IPS-20b (cell line): ENCODE measurements at regions not wholly inside any gene's neighbourhood (a gene's known extent, or its start where the extent isn't known, plus 50 kb on each side); places are given as distances from the start of the nearest gene placed in this dataset.

Source experiments
- H3K27ac ChIP-seq: one replicate; pipeline ENCODE4 v1.5.1; 2013; ENCODE audit warnings: low read length
- H3K27me3 ChIP-seq: 2 replicates; pipeline ENCODE4 v1.6.1; 2013; ENCODE audit warnings: mild to moderate bottlenecking, low read length, inconsistent platforms; ENCODE audit not compliant: insufficient read depth
- H3K36me3 ChIP-seq: 2 replicates; pipeline ENCODE4 v1.6.1; 2013; ENCODE audit warnings: low read depth, mild to moderate bottlenecking, inconsistent platforms, low read length, moderate library complexity; ENCODE audit not compliant: insufficient read depth
- H3K4me1 ChIP-seq: 2 replicates; pipeline ENCODE4 v1.6.1; 2013; ENCODE audit warnings: mild to moderate bottlenecking, control low read depth, inconsistent platforms, low read length, moderate library complexity; ENCODE audit not compliant: insufficient read depth
- H3K4me3 ChIP-seq: 2 replicates; pipeline ENCODE4 v1.5.1; 2013; ENCODE audit warnings: mild to moderate bottlenecking, low read length, inconsistent platforms
- H3K9ac ChIP-seq: 2 replicates; pipeline ENCODE4 v1.6.1; 2013; ENCODE audit warnings: low read depth, mild to moderate bottlenecking, inconsistent platforms, low read length, moderate library complexity
- H3K9me3 ChIP-seq: 2 replicates; pipeline ENCODE4 v1.6.1; 2013; ENCODE audit warnings: mild to moderate bottlenecking, low read depth, low read length, inconsistent platforms; ENCODE audit not compliant: insufficient read depth

DNA sequence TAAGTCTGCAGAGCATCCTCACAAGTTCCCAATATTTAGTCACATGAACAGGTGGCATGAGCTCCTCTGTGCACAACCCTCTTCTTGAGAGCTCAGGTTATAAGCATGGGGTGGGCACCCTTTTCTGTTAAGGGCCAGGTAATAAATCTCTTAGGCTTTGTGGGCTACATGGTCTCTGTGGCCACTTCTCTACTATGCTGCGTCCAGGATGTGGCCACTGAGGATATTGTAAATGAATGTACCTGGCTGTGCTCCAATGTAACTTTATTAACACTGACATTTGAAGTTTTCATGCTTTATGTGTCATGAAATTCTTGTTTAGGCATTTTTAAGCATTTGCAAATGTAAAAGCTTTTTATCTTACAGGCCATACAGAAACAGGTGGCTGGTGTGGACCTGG lies 116.8 kb upstream of the ST6GAL2 start:
- Histone ChIP-seq H3K36me3 (no peaks in the 10 kb centered on the region), H3K27me3 (no peaks in the 10 kb centered on the region), H3K4me1 (no peaks in the 10 kb centered on the region), H3K9ac (no peak overlapping the region), H3K27ac (no peak overlapping the region), H3K9me3 (no peaks in the 10 kb centered on the region), H3K4me3 (no peak overlapping the region)

GRCh38 chr2:107005853-107006252 lies 119.9 kb upstream of the ST6GAL2 start:
- no peaks in the 10 kb centered on the region for H3K9me3 ChIP-seq
- no peaks in the 10 kb centered on the region for H3K4me1 ChIP-seq
- no peak overlapping the region for H3K27ac ChIP-seq
- H3K36me3 ChIP-seq = no peaks in the 10 kb centered on the region
- H3K27me3 ChIP-seq = no peaks in the 10 kb centered on the region
- H3K9ac ChIP-seq = no peak overlapping the region
- no peak overlapping the region for H3K4me3 ChIP-seq

DNA sequence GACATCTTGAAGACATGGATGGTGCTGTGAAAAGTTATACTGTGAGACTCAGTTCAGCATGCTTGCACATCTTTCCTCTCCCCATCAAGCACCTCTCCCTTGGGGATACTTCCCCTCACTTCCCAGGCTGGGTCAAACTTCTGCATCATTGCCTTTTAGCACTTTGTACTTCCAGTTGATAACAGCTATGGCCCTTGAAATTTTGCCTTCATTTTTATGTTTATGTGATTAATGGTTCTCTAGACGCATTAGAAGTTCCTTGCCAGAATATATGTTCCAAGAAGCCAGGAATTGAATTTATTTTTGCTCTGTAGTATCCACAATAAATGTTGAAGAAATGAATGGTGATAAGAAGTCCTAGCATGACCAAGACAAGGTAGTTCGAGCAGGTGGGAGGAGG lies 120.9 kb upstream of the ST6GAL2 start:
- no peaks in the 10 kb centered on the region for H3K36me3 ChIP-seq
- H3K27ac ChIP-seq = no peak overlapping the region

DNA sequence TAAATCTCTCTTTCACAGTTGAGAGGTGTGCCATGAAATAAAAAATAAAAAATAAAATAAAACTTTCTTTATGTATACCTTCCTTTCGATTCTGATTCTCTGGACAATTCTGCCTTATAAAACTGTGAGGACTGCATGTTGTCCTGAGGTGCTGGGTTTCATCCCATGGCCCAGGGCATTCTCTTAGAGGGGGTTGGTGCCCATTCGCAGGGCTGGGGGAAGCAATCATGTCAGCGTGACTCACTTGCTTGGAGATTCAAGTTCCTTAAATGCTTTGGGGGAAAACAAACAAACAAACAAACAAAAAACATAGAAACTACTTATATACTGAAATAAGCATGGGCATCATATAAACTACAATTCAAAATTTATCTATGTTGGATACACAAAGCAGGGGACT lies 122.0 kb upstream of the ST6GAL2 start:
- H3K4me3 ChIP-seq = no peak overlapping the region
- no peaks in the 10 kb centered on the region for H3K9me3 ChIP-seq
- H3K36me3 ChIP-seq = no peaks in the 10 kb centered on the region
- H3K27ac ChIP-seq = no peak overlapping the region
- H3K4me1 ChIP-seq = no peaks in the 10 kb centered on the region
- no peaks in the 10 kb centered on the region for H3K27me3 ChIP-seq
- H3K9ac ChIP-seq = no peak overlapping the region

More for the DNA sequence above, 120.9 kb upstream of the ST6GAL2 start:
- H3K9ac ChIP-seq = no peak overlapping the region
- H3K4me1 ChIP-seq = no peaks in the 10 kb centered on the region
- no peak overlapping the region for H3K4me3 ChIP-seq
- H3K27me3 ChIP-seq = no peaks in the 10 kb centered on the region
- no peaks in the 10 kb centered on the region for H3K9me3 ChIP-seq

GRCh38 chr2:107008843-107009242 lies 122.9 kb upstream of the ST6GAL2 start:
- Histone ChIP-seq H3K36me3 (no peaks in the 10 kb centered on the region), H3K27ac (no peak overlapping the region), H3K9ac (no peak overlapping the region), H3K9me3 (no peaks in the 10 kb centered on the region), H3K4me3 (no peak overlapping the region), H3K27me3 (no peaks in the 10 kb centered on the region), H3K4me1 (no peaks in the 10 kb centered on the region)

- Histone ChIP-seq H3K36me3 (no peaks in the 10 kb centered on the region), H3K27me3 (no peaks in the 10 kb centered on the region), H3K4me1 (no peaks in the 10 kb centered on the region), H3K4me3 (no peak overlapping the region), H3K9me3 (no peaks in the 10 kb centered on the region), H3K27ac (no peak overlapping the region), H3K9ac (no peak overlapping the region)
Measured at GRCh38 chr2:107009275-107009674, 123.3 kb upstream of the ST6GAL2 start.

GRCh38 chr2:107012714-107013306 lies 126.8 kb upstream of the ST6GAL2 start:
- Histone ChIP-seq H3K27ac (no peak overlapping the region), H3K9ac (no peak overlapping the region), H3K36me3 (no peaks in the 10 kb centered on the region), H3K4me3 (no peak overlapping the region), H3K9me3 (no peaks in the 10 kb centered on the region), H3K4me1 (no peaks in the 10 kb centered on the region), H3K27me3 (no peaks in the 10 kb centered on the region)

DNA sequence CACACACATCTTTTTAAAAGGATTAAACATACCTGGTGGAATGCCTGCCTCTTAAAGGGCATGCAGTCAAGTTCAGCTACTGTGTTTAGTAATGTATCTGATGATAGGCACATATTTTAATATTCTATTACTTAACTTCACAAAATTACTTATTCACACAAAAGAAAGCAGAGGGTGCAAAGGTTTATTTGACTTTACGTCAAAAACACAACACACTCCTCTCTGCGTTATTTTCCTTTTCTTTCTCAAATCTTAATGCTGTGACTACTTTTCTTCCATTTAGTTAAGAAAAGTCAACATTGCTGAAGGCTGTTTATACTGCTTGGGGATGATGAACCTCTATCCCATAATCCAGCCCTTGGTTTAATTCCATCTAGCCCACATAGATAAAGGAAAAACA lies 127.9 kb upstream of the ST6GAL2 start:
- no peaks in the 10 kb centered on the region for H3K9me3 ChIP-seq
- no peak overlapping the region for H3K4me3 ChIP-seq
- H3K27me3 ChIP-seq = no peaks in the 10 kb centered on the region
- no peak overlapping the region for H3K9ac ChIP-seq
- no peak overlapping the region for H3K27ac ChIP-seq
- H3K4me1 ChIP-seq = no peaks in the 10 kb centered on the region
- no peaks in the 10 kb centered on the region for H3K36me3 ChIP-seq

GRCh38 chr2:107018366-107018765 lies 132.4 kb upstream of the ST6GAL2 start:
- Histone ChIP-seq H3K27me3 (no peaks in the 10 kb centered on the region), H3K27ac (no peak overlapping the region)

DNA sequence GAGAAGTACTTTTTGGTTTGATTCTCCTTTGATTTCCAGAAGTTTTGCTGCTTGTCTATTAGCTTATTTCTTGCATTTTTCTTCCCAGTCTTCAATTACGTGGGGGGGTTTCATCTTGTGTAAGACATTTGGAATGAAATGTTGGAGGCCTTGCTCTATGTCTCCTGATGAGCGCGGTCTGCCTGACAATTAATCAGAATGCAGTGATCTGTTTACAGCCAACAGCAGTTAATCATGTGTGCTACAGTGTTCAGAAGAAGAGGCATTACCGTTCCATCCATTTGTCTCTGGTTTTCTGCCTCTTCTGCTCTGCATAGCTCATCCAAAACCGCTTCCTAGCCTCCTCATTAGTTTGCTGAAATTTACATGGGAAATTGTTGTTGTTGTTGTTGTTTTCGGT lies 134.4 kb upstream of the ST6GAL2 start:
- Histone ChIP-seq H3K27me3 (no peaks in the 10 kb centered on the region), H3K27ac (no peak overlapping the region), H3K4me1 (no peaks in the 10 kb centered on the region), H3K4me3 (no peak overlapping the region), H3K9ac (no peak overlapping the region), H3K36me3 (no peaks in the 10 kb centered on the region), H3K9me3 (no peaks in the 10 kb centered on the region)

More at GRCh38 chr2:107018366-107018765, 132.4 kb upstream of the ST6GAL2 start:
- Histone ChIP-seq H3K4me3 (no peak overlapping the region), H3K9me3 (no peaks in the 10 kb centered on the region), H3K4me1 (no peaks in the 10 kb centered on the region), H3K9ac (no peak overlapping the region), H3K36me3 (no peaks in the 10 kb centered on the region)

- H3K9ac ChIP-seq = no peak overlapping the region
- H3K27ac ChIP-seq = no peak overlapping the region
- no peak overlapping the region; the same call in 1 of the 2 replicates for H3K4me3 ChIP-seq
- H3K27me3 ChIP-seq = no peaks in the 10 kb centered on the region
- no peaks in the 10 kb centered on the region for H3K4me1 ChIP-seq
- H3K36me3 ChIP-seq = no peaks in the 10 kb centered on the region
- no peaks in the 10 kb centered on the region for H3K9me3 ChIP-seq
Measured at GRCh38 chr2:107024269-107024668, 138.3 kb upstream of the ST6GAL2 start.

GRCh38 chr2:107025291-107025857 lies 139.4 kb upstream of the ST6GAL2 start:
- H3K36me3 ChIP-seq = no peaks in the 10 kb centered on the region
- H3K4me3 ChIP-seq = no peak overlapping the region
- no peaks in the 10 kb centered on the region for H3K27me3 ChIP-seq
- no peaks in the 10 kb centered on the region for H3K4me1 ChIP-seq
- no peak overlapping the region for H3K27ac ChIP-seq
- no peaks in the 10 kb centered on the region for H3K9me3 ChIP-seq
- no peak overlapping the region for H3K9ac ChIP-seq
